Endothelial cell (in vitro differentiated cells): ENCODE measurements at regions not wholly inside any gene's neighbourhood (a gene's known extent, or its start where the extent isn't known, plus 50 kb on each side); places are given as distances from the start of the nearest gene placed in this dataset.

Source experiments
- DNase-seq: peaks from one replicate; pipeline ENCODE4 v3.0.0; 2021; ENCODE audit warnings: low spot score
- H3K27ac Mint-ChIP-seq: one replicate; pipeline ENCODE4 v1.8.0; 2021; ENCODE audit warnings: mixed read lengths, inconsistent platforms; ENCODE audit not compliant: unreplicated experiment
- H3K27me3 Mint-ChIP-seq: one replicate; pipeline ENCODE4 v1.8.0; 2021; ENCODE audit warnings: mild to moderate bottlenecking, moderate library complexity, mixed read lengths, inconsistent platforms; ENCODE audit not compliant: unreplicated experiment
- H3K36me3 Mint-ChIP-seq: one replicate; pipeline ENCODE4 v1.8.0; 2021; ENCODE audit warnings: mild to moderate bottlenecking, low read depth, mixed read lengths, inconsistent platforms; ENCODE audit not compliant: unreplicated experiment
- H3K4me1 Mint-ChIP-seq: one replicate; pipeline ENCODE4 v1.8.0; 2021; ENCODE audit warnings: mild to moderate bottlenecking, mixed read lengths, inconsistent platforms; ENCODE audit not compliant: unreplicated experiment
- H3K4me3 Mint-ChIP-seq: one replicate; pipeline ENCODE4 v1.8.0; 2021; ENCODE audit warnings: mild to moderate bottlenecking, mixed read lengths, inconsistent platforms; ENCODE audit not compliant: unreplicated experiment
- H3K9me3 Mint-ChIP-seq: one replicate; pipeline ENCODE4 v1.8.0; 2021; ENCODE audit warnings: mixed read lengths, inconsistent platforms; ENCODE audit not compliant: unreplicated experiment
- CTCF ChIP-seq: fragments of 200-600 bp; sonication (generic); IDR thresholded peaks from one replicate; pipeline ENCODE4 v1.5.0; 2021; ENCODE audit warnings: antibody characterized with exemption; ENCODE audit not compliant: unreplicated experiment

- H3K36me3 Mint-ChIP-seq: no peaks in the 10 kb centered on the region
- peaks cover 5% of the 10 kb centered on the region for H3K9me3 Mint-ChIP-seq
- no peak overlapping the region for H3K4me3 Mint-ChIP-seq
- H3K27me3 Mint-ChIP-seq: no peaks in the 10 kb centered on the region
- TF ChIP-seq CTCF: no peak
- no peak overlapping the region for H3K27ac Mint-ChIP-seq
- no peaks in the 10 kb centered on the region for H3K4me1 Mint-ChIP-seq
- DNase-seq: no peak
Observed at GRCh38 chr6:19492636-19493405, 344.3 kb upstream of the ID4 start.

GRCh38 chr6:19501737-19502245, 335.4 kb upstream of the ID4 start:
- Mint-ChIP-seq H3K27ac (no peak overlapping the region), H3K27me3 (no peaks in the 10 kb centered on the region), H3K4me1 (no peaks in the 10 kb centered on the region), H3K36me3 (no peaks in the 10 kb centered on the region), H3K9me3 (no peaks in the 10 kb centered on the region), H3K4me3 (no peak overlapping the region)
- peak; percentile 47 for TF ChIP-seq CTCF
- DNase-seq: no peak

GRCh38 chr6:19502301-19502700, 334.9 kb upstream of the ID4 start:
- H3K4me1 Mint-ChIP-seq: no peaks in the 10 kb centered on the region
- TF ChIP-seq CTCF: no peak
- no peaks in the 10 kb centered on the region for H3K9me3 Mint-ChIP-seq
- H3K4me3 Mint-ChIP-seq: no peak overlapping the region
- H3K27ac Mint-ChIP-seq: no peak overlapping the region
- H3K36me3 Mint-ChIP-seq: no peaks in the 10 kb centered on the region
- no peaks in the 10 kb centered on the region for H3K27me3 Mint-ChIP-seq
- no peak for DNase-seq

- Mint-ChIP-seq H3K27me3 (no peaks in the 10 kb centered on the region), H3K27ac (no peak overlapping the region), H3K9me3 (peaks cover 5% of the 10 kb centered on the region), H3K4me1 (no peaks in the 10 kb centered on the region), H3K4me3 (no peak overlapping the region), H3K36me3 (peaks cover 4% of the 10 kb centered on the region)
- no peak for TF ChIP-seq CTCF
- DNase-seq: no peak
Observed at GRCh38 chr6:19515939-19516338, 321.2 kb upstream of the ID4 start.

- DNase-seq: no peak
- peaks cover 4% of the 10 kb centered on the region for H3K36me3 Mint-ChIP-seq
- no peak overlapping the region for H3K4me3 Mint-ChIP-seq
- peaks cover 5% of the 10 kb centered on the region for H3K9me3 Mint-ChIP-seq
- H3K4me1 Mint-ChIP-seq: no peaks in the 10 kb centered on the region
- no peak overlapping the region for H3K27ac Mint-ChIP-seq
- no peaks in the 10 kb centered on the region for H3K27me3 Mint-ChIP-seq
- no peak for TF ChIP-seq CTCF
Observed at GRCh38 chr6:19519941-19520340, 317.2 kb upstream of the ID4 start.
